Keratinocyte (primary cell): ENCODE measurements at regions not wholly inside any gene's neighbourhood (a gene's known extent, or its start where the extent isn't known, plus 50 kb on each side); places are given as distances from the start of the nearest gene placed in this dataset.

Experiments used
- DNase-seq: peaks from one replicate; pipeline ENCODE4 v3.0.0-alpha.2; 2011; ENCODE audit warnings: low read depth, missing footprints, low spot score
- FAIRE-seq: peaks from 2 replicates; lab custom pipeline; 2011; peaks lifted over from hg19 to GRCh38; lab: Jason Lieb, UNC
- H2AFZ ChIP-seq: 2 replicates; pipeline ENCODE4 v1.6.0; 2012; ENCODE audit warnings: low read length, control low read depth, inconsistent platforms; ENCODE audit not compliant: control insufficient read depth
- H3K27ac ChIP-seq: 2 replicates; pipeline ENCODE4 v1.5.1; 2011; ENCODE audit warnings: low read length; ENCODE audit not compliant: control insufficient read depth, insufficient read depth
- H3K27me3 ChIP-seq: 3 replicates; pipeline ENCODE4 v1.6.0; 2011; ENCODE audit warnings: low read length; ENCODE audit not compliant: control insufficient read depth, insufficient read depth; ENCODE audit errors: extremely low read depth
- H3K36me3 ChIP-seq, 2 experiments: 2 replicates in 1 of 2; 3 replicates in 1 of 2; pipeline ENCODE4 v1.5.1; 2011; ENCODE audit warnings: low read length in 2 of 2, mild to moderate bottlenecking in 1 of 2; ENCODE audit not compliant: control insufficient read depth in 2 of 2, insufficient read depth in 2 of 2; ENCODE audit errors: extremely low read depth in 1 of 2
- H3K4me1 ChIP-seq: 3 replicates; pipeline ENCODE4 v1.5.1; 2011; ENCODE audit warnings: low read length; ENCODE audit not compliant: control insufficient read depth, insufficient read depth; ENCODE audit errors: extremely low read depth
- H3K4me2 ChIP-seq: 3 replicates; pipeline ENCODE4 v1.6.0; 2011; ENCODE audit warnings: low read depth, low read length; ENCODE audit not compliant: control insufficient read depth, insufficient read depth; ENCODE audit errors: extremely low read depth
- H3K4me3 ChIP-seq, 3 experiments: fragments of 200-600 bp in 1 of 3; sonication (generic) in 1 of 3; 2 replicates in 2 of 3; 3 replicates in 1 of 3; pipeline ENCODE4 v1.5.1; 2011 to 2016; ENCODE audit warnings: low read length in 3 of 3, mild to moderate bottlenecking in 3 of 3, control low read depth in 2 of 3, inconsistent platforms in 1 of 3, low read depth in 1 of 3, mixed read lengths in 1 of 3, mixed run types in 1 of 3, moderate library complexity in 1 of 3; ENCODE audit not compliant: control insufficient read depth in 2 of 3, insufficient read depth in 2 of 3; ENCODE audit errors: extremely low read depth in 1 of 3
- H3K79me2 ChIP-seq: 2 replicates; pipeline ENCODE4 v1.6.0; 2012; ENCODE audit warnings: low read length; ENCODE audit not compliant: control insufficient read depth, insufficient read depth
- H3K9ac ChIP-seq: 3 replicates; pipeline ENCODE4 v1.6.0; 2011; ENCODE audit warnings: low read length; ENCODE audit not compliant: control insufficient read depth, insufficient read depth; ENCODE audit errors: extremely low read depth
- H3K9me1 ChIP-seq: 3 replicates; pipeline ENCODE4 v1.6.0; 2011; ENCODE audit warnings: low read length; ENCODE audit not compliant: control insufficient read depth, insufficient read depth; ENCODE audit errors: extremely low read depth
- H3K9me3 ChIP-seq: 2 replicates; pipeline ENCODE4 v1.5.1; 2012; ENCODE audit warnings: low read depth, low read length; ENCODE audit not compliant: control insufficient read depth
- H4K20me1 ChIP-seq: 3 replicates; pipeline ENCODE4 v1.6.0; 2011; ENCODE audit warnings: low read length; ENCODE audit not compliant: control insufficient read depth, insufficient read depth; ENCODE audit errors: extremely low read depth
- EZH2 ChIP-seq: IDR thresholded peaks from one replicate; pipeline ENCODE4 v1.6.1; 2012; ENCODE audit warnings: inconsistent platforms, mild to moderate bottlenecking, low read length, moderate library complexity
- dilution Hi-C: fragments of 300-500 bp; cut with MboI; formaldehyde crosslinking; loops from one replicate; pipeline ENCODE4 v1.7.0; 2020; ENCODE audit warnings: low sequenced_read_pairs; ENCODE audit not compliant: extremely low pct_ligation_motif_present
- TF ChIP-seq, protein P1 (sequence below), 3 experiments: IDR thresholded peaks in 1 of 3; conservative IDR thresholded peaks in 1 of 3; optimal IDR thresholded peaks in 1 of 3; 2 replicates in 2 of 3; 3 replicates in 1 of 3; pipeline versions ENCODE3 to v1.5.1; 2011; ENCODE audit warnings: low read length in 3 of 3, mild to moderate bottlenecking in 3 of 3, moderate library complexity in 2 of 3, control low read depth in 1 of 3, inconsistent platforms in 1 of 3; ENCODE audit not compliant: insufficient read depth in 2 of 3; ENCODE audit errors: extremely low read depth in 1 of 3

DNA sequence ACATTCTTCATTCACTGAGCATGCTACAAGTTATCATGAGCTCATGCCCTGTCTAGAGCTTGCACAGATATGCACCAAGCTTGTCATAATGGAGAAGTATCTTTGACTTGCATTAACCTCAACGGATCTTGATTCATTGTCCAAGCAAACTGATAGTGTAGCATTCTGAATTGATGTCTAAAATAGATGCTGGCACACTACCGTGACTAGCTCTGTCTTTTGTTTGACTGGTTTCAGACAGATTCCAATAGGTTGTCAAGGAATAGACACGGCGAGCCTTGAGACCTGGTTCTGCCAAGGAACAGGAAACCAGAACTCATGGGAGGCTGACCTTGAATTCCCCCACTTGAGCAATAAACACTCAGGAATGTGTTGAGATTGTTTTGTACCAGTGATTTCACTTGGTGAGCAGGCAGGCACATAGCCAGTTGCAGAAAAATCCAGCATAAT, 1153.1 kb upstream of the GJE1 start:
- H3K9me1 ChIP-seq, result no peaks in the 10 kb centered on the region
- no peaks in the 10 kb centered on the region for H3K79me2 ChIP-seq
- H3K9ac ChIP-seq, result no peak overlapping the region
- DNase-seq (no peak), FAIRE-seq (no peak)
- H3K36me3 ChIP-seq, result no peaks in the 10 kb centered on the region
- no peaks in the 10 kb centered on the region for H3K27me3 ChIP-seq
- no peak overlapping the region for H3K4me2 ChIP-seq
- no peaks in the 10 kb centered on the region for H3K4me1 ChIP-seq
- H2AFZ ChIP-seq, result no peak overlapping the region
- no peak overlapping the region for H3K27ac ChIP-seq
- no peaks in the 10 kb centered on the region for H3K9me3 ChIP-seq
- no peak overlapping the region for H3K4me3 ChIP-seq
- TF ChIP-seq EZH2, result no peak
- TF ChIP-seq, protein P1, sequence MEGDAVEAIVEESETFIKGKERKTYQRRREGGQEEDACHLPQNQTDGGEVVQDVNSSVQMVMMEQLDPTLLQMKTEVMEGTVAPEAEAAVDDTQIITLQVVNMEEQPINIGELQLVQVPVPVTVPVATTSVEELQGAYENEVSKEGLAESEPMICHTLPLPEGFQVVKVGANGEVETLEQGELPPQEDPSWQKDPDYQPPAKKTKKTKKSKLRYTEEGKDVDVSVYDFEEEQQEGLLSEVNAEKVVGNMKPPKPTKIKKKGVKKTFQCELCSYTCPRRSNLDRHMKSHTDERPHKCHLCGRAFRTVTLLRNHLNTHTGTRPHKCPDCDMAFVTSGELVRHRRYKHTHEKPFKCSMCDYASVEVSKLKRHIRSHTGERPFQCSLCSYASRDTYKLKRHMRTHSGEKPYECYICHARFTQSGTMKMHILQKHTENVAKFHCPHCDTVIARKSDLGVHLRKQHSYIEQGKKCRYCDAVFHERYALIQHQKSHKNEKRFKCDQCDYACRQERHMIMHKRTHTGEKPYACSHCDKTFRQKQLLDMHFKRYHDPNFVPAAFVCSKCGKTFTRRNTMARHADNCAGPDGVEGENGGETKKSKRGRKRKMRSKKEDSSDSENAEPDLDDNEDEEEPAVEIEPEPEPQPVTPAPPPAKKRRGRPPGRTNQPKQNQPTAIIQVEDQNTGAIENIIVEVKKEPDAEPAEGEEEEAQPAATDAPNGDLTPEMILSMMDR (optimal IDR thresholded peaks at IDR 0.05 in 1 of 3, IDR thresholded peaks at IDR 0.05 in 1 of 3, conservative IDR thresholded peaks at IDR 0.05 in 1 of 3; ENCODE audit: extremely low read depth in 1 of 3, insufficient read depth in 2 of 3, low read length in 3 of 3), result no peak
- H4K20me1 ChIP-seq, result no peaks in the 10 kb centered on the region
- dilution Hi-C loops, result no loop called here

DNA sequence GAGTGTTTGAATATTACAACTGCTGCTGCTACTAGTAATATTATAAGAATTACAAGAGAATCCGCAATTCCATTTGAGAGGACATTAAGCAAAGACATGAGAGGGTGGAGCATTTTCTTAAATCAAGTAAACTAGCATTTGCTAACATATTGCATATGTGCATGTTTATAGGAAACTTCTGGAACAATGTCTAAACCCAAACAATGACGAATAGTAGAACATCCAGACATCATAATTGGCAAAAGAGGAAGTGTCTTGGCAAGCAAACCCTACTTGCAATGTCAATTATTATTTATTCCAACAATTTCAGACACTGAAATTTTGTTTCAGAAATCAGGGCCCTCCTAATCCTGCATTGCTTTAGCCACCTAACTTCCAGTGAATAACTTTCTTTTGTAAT, 1155.3 kb upstream of the GJE1 start:
- no peaks in the 10 kb centered on the region for H3K79me2 ChIP-seq
- no peaks in the 10 kb centered on the region for H4K20me1 ChIP-seq
- no peak overlapping the region for H3K9ac ChIP-seq
- no peak for FAIRE-seq
- no peak overlapping the region for H3K27ac ChIP-seq
- H3K36me3 ChIP-seq, result no peaks in the 10 kb centered on the region
- TF ChIP-seq, protein P1 (optimal IDR thresholded peaks at IDR 0.05 in 1 of 3, IDR thresholded peaks at IDR 0.05 in 1 of 3, conservative IDR thresholded peaks at IDR 0.05 in 1 of 3; ENCODE audit: extremely low read depth in 1 of 3, insufficient read depth in 2 of 3, low read length in 3 of 3), result no peak
- no peak for TF ChIP-seq EZH2
- H2AFZ ChIP-seq, result no peak overlapping the region
- no peaks in the 10 kb centered on the region for H3K4me1 ChIP-seq
- no peak overlapping the region for H3K4me3 ChIP-seq
- dilution Hi-C loops, result no loop called here
- no peak for DNase-seq
- H3K9me3 ChIP-seq, result no peaks in the 10 kb centered on the region
- no peaks in the 10 kb centered on the region for H3K9me1 ChIP-seq
- no peak overlapping the region for H3K4me2 ChIP-seq
- H3K27me3 ChIP-seq, result no peaks in the 10 kb centered on the region
